Cerebellar cortex (tissue), 1 donor: ENCODE measurements at regions not wholly inside any gene's neighbourhood (a gene's known extent, or its start where the extent isn't known, plus 50 kb on each side); places are given as distances from the start of the nearest gene placed in this dataset.

Experiments
- DNase-seq: peaks from one replicate; pipeline ENCODE4 v3.0.0-alpha.2; 2015; ENCODE audit warnings: low spot score

DNA sequence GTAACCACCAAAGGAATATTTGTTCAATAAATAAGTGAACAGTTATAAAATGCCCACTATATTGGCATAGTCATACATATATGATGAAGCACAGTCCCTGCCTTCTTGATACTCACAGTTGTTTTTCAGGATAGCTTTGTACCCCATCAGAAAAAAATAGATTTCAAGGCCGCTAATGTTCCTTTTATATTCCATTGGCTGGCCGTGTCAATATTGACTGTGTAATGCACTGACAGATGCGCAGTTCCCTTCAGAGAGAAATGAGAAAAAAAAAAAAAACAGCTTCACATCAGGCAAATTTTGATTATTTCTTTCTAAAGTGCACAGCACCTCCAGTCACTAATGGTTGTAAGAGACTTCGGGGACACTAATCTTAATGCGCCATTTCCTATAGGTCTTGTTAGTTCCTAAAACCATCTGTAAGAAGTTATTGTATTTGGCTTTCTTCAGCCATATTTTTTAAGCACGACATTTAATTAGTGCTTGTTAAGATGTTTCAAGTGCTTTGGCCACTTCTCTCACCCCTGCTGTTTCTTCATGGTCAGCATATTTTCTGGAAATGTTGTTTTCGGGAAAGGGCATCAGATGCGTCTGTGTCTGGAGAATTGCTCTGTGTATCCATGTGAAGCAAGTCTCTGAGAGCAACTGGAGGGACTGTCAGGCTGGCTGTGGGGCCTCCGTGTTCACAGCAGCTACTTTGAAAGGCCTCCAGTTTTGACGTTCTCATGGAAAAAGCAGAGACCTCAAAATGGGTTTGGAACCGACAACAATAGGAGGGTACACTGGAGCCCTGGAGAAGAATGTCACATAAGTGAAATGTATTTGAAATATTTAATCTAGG, 378.3 kb downstream of the MTX2 start:
- DNase-seq: no peak

DNA sequence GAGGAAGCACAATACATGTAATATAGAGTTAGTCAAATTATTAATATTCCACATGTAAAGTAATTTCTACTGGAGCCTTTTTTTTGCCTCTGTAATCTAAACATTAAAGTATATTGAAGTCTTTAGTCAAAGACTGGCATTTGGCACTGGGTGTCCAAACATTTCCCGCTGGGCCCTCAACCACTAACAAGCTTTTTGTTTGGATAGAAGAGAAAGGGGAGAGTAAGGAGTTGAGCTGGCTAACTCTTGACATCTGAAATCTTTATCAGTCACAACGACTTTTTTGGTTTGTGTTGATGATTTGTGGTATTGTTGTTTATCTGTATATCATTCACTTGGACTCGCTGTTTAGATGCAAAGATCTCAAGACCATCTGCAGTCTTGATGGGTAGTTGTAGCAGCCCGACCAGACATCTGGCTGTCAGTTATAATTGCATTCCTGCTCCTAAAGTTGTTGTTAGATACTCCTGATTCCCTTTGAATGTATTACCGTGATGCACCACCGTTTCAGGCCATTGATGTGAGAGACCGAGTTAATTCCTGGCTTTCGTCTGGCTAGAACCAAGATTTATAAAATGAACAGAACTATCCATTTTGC, 379.6 kb downstream of the MTX2 start:
- DNase-seq: no peak

DNA sequence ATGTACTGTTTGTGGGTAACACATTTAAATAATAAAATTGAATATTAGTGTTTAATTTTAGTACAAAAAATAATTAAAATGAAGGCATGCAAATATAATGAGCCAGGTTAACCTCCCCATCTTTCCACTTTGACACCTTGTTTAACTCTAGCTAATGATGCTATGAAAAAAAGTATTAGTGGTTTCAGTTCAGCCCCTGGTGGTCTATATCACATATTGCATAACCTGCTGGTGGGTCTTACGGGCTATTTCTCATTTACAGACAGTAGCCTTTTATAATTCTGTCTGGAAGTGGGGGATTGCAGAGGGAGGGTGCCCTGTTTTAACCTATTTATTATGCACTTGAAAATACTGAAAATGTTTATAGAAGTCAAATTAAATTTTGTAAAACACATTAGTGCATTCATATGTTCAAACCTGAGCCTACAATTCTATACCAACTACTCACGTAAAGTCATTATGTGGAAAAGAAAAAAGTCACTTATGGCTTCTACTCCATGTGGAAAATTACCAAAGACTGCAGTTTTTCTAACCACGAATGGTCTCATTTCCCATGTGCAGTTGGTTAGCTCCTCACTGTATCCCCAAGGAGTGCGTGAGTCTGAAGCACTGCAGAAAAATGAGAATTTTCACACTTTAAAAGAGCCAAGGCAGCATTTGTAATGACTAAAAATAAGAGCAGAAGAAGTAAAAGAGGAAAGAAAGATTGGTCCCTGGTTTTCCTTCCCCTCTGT, 381.0 kb downstream of the MTX2 start:
- DNase-seq: no peak

- no peak for DNase-seq
Measured at GRCh38 chr2:176650838-176651555, 381.8 kb downstream of the MTX2 start.

- DNase-seq: peak; percentile 73
Measured at GRCh38 chr2:176652300-176653182, 383.3 kb downstream of the MTX2 start.

DNA sequence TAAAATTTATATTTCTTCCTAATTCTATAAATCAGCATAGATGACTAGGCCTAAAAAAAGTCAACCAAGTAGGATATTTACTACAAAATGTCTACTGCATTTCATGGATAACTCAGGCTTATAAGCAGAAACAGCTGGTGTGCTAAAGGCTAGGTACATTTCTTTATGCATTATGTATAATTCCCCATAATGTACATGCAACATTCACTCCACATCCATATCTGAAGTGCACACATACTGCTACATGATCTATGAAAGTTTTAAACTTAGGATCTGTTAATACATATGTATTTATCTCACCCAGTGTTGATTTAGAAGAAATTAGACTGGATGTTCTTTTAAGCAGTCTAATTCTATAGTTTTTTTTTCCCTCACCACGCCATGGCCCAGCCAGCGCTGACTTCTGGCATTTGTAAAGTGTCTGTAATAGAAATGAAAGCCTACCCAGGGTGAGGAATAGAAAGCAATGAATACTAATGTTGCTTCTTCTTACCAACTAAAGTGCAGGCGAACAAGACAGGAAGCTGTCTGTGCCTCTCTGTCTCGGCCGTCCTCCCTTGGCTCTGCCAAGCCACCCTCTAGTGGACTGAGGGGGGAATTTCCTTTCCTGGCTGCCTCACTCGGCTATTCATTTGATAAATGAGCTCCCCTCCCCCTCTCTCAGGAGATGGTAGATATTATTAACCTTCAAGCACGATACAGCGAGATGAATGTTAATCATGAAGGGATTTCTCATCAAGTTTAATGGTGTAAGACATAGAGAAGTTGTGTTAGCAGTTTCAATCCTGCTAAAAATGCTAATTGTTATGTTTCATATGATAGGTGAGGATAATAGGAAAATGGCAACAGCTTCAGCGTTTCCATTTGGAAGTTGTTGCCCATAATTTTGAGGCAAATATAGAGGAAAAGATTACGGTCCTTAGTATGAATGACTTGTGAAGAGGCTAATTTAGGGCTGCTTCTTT, 384.5 kb downstream of the MTX2 start:
- peak; percentile 55 for DNase-seq

DNA sequence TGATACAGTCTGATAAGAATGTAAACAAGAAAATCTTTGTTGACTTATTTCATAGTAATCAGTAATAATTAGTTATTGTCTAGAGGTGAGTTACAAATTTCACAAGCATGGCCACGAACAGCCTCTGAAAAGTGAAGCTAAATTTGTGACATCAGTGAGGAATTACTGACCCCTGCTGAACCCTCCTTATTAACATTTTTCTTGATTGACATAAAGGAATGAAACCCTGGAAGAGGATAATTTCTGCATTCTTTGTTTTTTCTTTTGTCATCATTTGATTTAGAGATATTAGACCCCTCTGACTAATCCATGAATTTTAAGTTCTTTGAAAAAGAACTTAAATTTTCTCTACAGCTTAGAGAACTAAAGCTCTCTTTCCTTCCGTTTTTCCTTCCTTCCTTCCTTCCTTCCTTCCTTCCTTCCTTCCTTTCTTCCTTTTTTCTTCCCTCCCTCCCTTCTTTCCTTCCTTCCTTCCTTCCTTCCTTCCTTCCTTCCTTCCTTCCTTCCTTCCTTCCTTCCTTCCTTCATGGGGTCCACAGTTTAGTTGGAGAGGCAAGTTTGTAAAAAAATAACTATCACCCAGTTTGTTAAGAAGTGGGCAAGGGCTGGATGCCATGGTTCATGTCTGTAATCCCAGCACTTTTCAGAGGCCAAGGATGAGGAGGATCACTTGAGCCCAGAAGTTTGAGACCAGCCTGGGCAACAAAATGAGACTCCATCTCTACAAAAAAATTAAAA, 387.0 kb downstream of the MTX2 start:
- DNase-seq: no peak

DNA sequence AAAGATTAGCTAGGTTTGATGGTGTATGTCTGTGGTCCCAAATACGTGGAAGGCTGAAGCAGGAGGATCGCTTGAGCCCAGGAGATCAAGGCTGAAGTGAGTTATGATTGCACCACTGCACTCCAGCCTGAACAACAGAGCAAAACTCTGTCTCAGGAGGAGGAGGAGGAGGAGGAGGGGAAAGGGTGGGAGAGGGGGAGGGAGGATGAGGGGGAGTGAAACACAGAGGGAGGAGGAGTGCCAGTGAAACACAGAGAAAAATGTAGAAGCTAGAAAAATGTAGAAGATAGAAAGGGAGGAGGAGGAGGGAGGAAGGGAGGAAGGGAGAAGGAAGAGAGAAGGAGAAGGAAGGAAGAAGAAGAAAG, 387.5 kb downstream of the MTX2 start:
- no peak for DNase-seq

- DNase-seq: no peak
Measured at GRCh38 chr2:176657393-176657792, 388.2 kb downstream of the MTX2 start.

GRCh38 chr2:176658708-176659107, 389.5 kb downstream of the MTX2 start:
- DNase-seq: no peak

- no peak for DNase-seq
Measured at GRCh38 chr2:176662753-176663152, 393.5 kb downstream of the MTX2 start.

- DNase-seq: no peak
Measured at GRCh38 chr2:176664478-176664877, 395.2 kb downstream of the MTX2 start.

GRCh38 chr2:176665086-176665485, 395.8 kb downstream of the MTX2 start:
- no peak for DNase-seq

- no peak for DNase-seq
Measured at GRCh38 chr2:176668912-176669311, 399.7 kb downstream of the MTX2 start.

- DNase-seq: no peak
Measured at GRCh38 chr2:176669398-176670174, 400.3 kb downstream of the MTX2 start.

- DNase-seq: no peak
Measured at GRCh38 chr2:176675271-176675949, 406.2 kb downstream of the MTX2 start.

GRCh38 chr2:176677746-176678265, 408.6 kb downstream of the MTX2 start:
- DNase-seq: no peak

- DNase-seq: no peak
Measured at GRCh38 chr2:176678571-176678970, 409.3 kb downstream of the MTX2 start.
